Muscle layer of colon (tissue), 2 donors: ENCODE measurements at regions not wholly inside any gene's neighbourhood (a gene's known extent, or its start where the extent isn't known, plus 50 kb on each side); places are given as distances from the start of the nearest gene placed in this dataset.
"Not testable (repeated sequence)": the region's sequence is repeated elsewhere in the genome, so short reads cannot be mapped to it uniquely, and the experiment has no call there.

Experiments
- H3K27ac ChIP-seq: one replicate; pipeline ENCODE4 v1.7.0; 2013; ENCODE audit warnings: low read depth, mild to moderate bottlenecking, low read length, moderate library complexity
- H3K27me3 ChIP-seq, 2 donors: one replicate each; pipeline ENCODE4 v1.7.0; 2013; ENCODE audit warnings: low read length in 2 of 2, mild to moderate bottlenecking in 2 of 2; ENCODE audit not compliant: insufficient read depth in 2 of 2, control insufficient read depth in 1 of 2
- H3K36me3 ChIP-seq: one replicate; pipeline ENCODE4 v1.7.0; 2013; ENCODE audit warnings: mild to moderate bottlenecking, low read length; ENCODE audit not compliant: insufficient read depth
- H3K4me1 ChIP-seq: one replicate; pipeline ENCODE4 v1.7.0; 2013; ENCODE audit warnings: mild to moderate bottlenecking, low read length; ENCODE audit not compliant: insufficient read depth
- H3K4me3 ChIP-seq, 2 donors: one replicate each; pipeline ENCODE4 v1.7.0; 2013; ENCODE audit warnings: low read length in 2 of 2, low read depth in 1 of 2, mild to moderate bottlenecking in 1 of 2, moderate library complexity in 1 of 2
- H3K9ac ChIP-seq: one replicate; pipeline ENCODE4 v1.7.0; 2013; ENCODE audit warnings: low read length
- H3K9me3 ChIP-seq: one replicate; pipeline ENCODE4 v1.7.0; 2013; ENCODE audit warnings: mild to moderate bottlenecking, low read length
- donor health status: abdominal sarcoma.
- donor health status: Adenocarcinoma of cecum.

GRCh38 chr18:34510926-34511325 lies 199.2 kb upstream of the DTNA start:
- Histone ChIP-seq H3K36me3 (no peaks in the 10 kb centered on the region), H3K27ac (no peak overlapping the region), H3K4me1 (no peaks in the 10 kb centered on the region), H3K9me3 (no peaks in the 10 kb centered on the region), H3K9ac (no peak overlapping the region), H3K27me3 (no peaks in the 10 kb centered on the region), H3K4me3 (no peak overlapping the region)

GRCh38 chr18:34511435-34511834 lies 198.7 kb upstream of the DTNA start:
- Histone ChIP-seq H3K36me3 (no peaks in the 10 kb centered on the region), H3K27ac (no peak overlapping the region), H3K9ac (no peak overlapping the region), H3K9me3 (no peaks in the 10 kb centered on the region), H3K4me1 (no peaks in the 10 kb centered on the region), H3K4me3 (no peak overlapping the region), H3K27me3 (no peaks in the 10 kb centered on the region)

GRCh38 chr18:34511879-34512278 lies 198.2 kb upstream of the DTNA start:
- no peak overlapping the region for H3K27ac ChIP-seq
- H3K27me3 ChIP-seq = no peaks in the 10 kb centered on the region
- no peaks in the 10 kb centered on the region for H3K36me3 ChIP-seq
- H3K4me3 ChIP-seq = no peak overlapping the region
- H3K4me1 ChIP-seq = no peaks in the 10 kb centered on the region
- no peaks in the 10 kb centered on the region for H3K9me3 ChIP-seq
- no peak overlapping the region for H3K9ac ChIP-seq

- no peak overlapping the region for H3K9ac ChIP-seq
- no peak overlapping the region for H3K27ac ChIP-seq
- no peaks in the 10 kb centered on the region for H3K4me1 ChIP-seq
- no peaks in the 10 kb centered on the region for H3K36me3 ChIP-seq
- no peaks in the 10 kb centered on the region for H3K27me3 ChIP-seq
- H3K9me3 ChIP-seq = no peaks in the 10 kb centered on the region
- H3K4me3 ChIP-seq = no peak overlapping the region
Measured at GRCh38 chr18:34514238-34514637, 195.9 kb upstream of the DTNA start.

GRCh38 chr18:34514957-34515356 lies 195.1 kb upstream of the DTNA start:
- Histone ChIP-seq H3K4me3 (no peak overlapping the region), H3K27me3 (no peaks in the 10 kb centered on the region), H3K27ac (no peak overlapping the region), H3K36me3 (no peaks in the 10 kb centered on the region), H3K9ac (no peak overlapping the region), H3K4me1 (no peaks in the 10 kb centered on the region), H3K9me3 (no peaks in the 10 kb centered on the region)

- not testable (repeated sequence) for H3K27me3 ChIP-seq, H3K9ac ChIP-seq, H3K36me3 ChIP-seq, H3K4me3 ChIP-seq, H3K9me3 ChIP-seq, H3K27ac ChIP-seq, H3K4me1 ChIP-seq
Measured at GRCh38 chr18:34516355-34516754, 193.7 kb upstream of the DTNA start.

GRCh38 chr18:34516996-34517395 lies 193.1 kb upstream of the DTNA start:
- not testable (repeated sequence) for H3K9me3 ChIP-seq, H3K9ac ChIP-seq, H3K27me3 ChIP-seq, H3K4me1 ChIP-seq, H3K36me3 ChIP-seq, H3K4me3 ChIP-seq, H3K27ac ChIP-seq

GRCh38 chr18:34521040-34521439 lies 189.1 kb upstream of the DTNA start:
- Histone ChIP-seq H3K4me1 (no peaks in the 10 kb centered on the region), H3K36me3 (no peaks in the 10 kb centered on the region), H3K4me3 (no peak overlapping the region), H3K27ac (no peak overlapping the region), H3K9me3 (no peaks in the 10 kb centered on the region), H3K9ac (no peak overlapping the region), H3K27me3 (no peaks in the 10 kb centered on the region)

- H3K4me1 ChIP-seq = no peaks in the 10 kb centered on the region
- no peak overlapping the region for H3K9ac ChIP-seq
- H3K27ac ChIP-seq = no peak overlapping the region
- no peaks in the 10 kb centered on the region for H3K36me3 ChIP-seq
- no peak overlapping the region for H3K4me3 ChIP-seq
- H3K27me3 ChIP-seq = no peaks in the 10 kb centered on the region
- no peaks in the 10 kb centered on the region for H3K9me3 ChIP-seq
Measured at GRCh38 chr18:34522603-34523002, 187.5 kb upstream of the DTNA start.

GRCh38 chr18:34525244-34525643 lies 184.9 kb upstream of the DTNA start:
- H3K36me3 ChIP-seq = no peaks in the 10 kb centered on the region
- H3K4me3 ChIP-seq = no peak overlapping the region
- no peak overlapping the region for H3K27ac ChIP-seq
- no peaks in the 10 kb centered on the region for H3K4me1 ChIP-seq
- H3K9ac ChIP-seq = no peak overlapping the region
- no peaks in the 10 kb centered on the region for H3K27me3 ChIP-seq
- no peaks in the 10 kb centered on the region for H3K9me3 ChIP-seq

GRCh38 chr18:34528177-34528576 lies 181.9 kb upstream of the DTNA start:
- Histone ChIP-seq H3K27me3 (no peaks in the 10 kb centered on the region), H3K4me1 (no peaks in the 10 kb centered on the region), H3K9ac (no peak overlapping the region), H3K9me3 (no peaks in the 10 kb centered on the region), H3K36me3 (no peaks in the 10 kb centered on the region), H3K27ac (no peak overlapping the region), H3K4me3 (no peak overlapping the region)

- H3K27ac ChIP-seq = no peak overlapping the region
- no peaks in the 10 kb centered on the region for H3K4me1 ChIP-seq
- no peaks in the 10 kb centered on the region for H3K9me3 ChIP-seq
- H3K27me3 ChIP-seq = no peaks in the 10 kb centered on the region
- no peak overlapping the region for H3K4me3 ChIP-seq
- H3K9ac ChIP-seq = no peak overlapping the region
- no peaks in the 10 kb centered on the region for H3K36me3 ChIP-seq
Measured at GRCh38 chr18:34529358-34530335, 180.5 kb upstream of the DTNA start.
